Colonic mucosa (tissue), 4 donors: ENCODE measurements at regions not wholly inside any gene's neighbourhood (a gene's known extent, or its start where the extent isn't known, plus 50 kb on each side); places are given as distances from the start of the nearest gene placed in this dataset.

ENCODE experiments used
- DNase-seq: peaks from one replicate; pipeline ENCODE4 v3.0.0-alpha.2; 2020
- H3K27ac ChIP-seq: fragments of 200-600 bp; one replicate; pipeline ENCODE4 v1.8.0; 2021
- H3K27me3 ChIP-seq: fragments of 200-600 bp; one replicate; pipeline ENCODE4 v1.8.0; 2021
- H3K36me3 ChIP-seq: fragments of 200-600 bp; one replicate; pipeline ENCODE4 v1.8.0; 2021
- H3K4me1 ChIP-seq: fragments of 200-600 bp; one replicate; pipeline ENCODE4 v1.8.0; 2021; ENCODE audit warnings: mild to moderate bottlenecking
- H3K4me3 ChIP-seq: fragments of 200-600 bp; one replicate; pipeline ENCODE4 v1.8.0; 2021
- H3K9ac ChIP-seq, 2 donors: one replicate each; pipeline ENCODE4 v1.7.0; 2013; ENCODE audit warnings: control low read depth in 2 of 2, low read depth in 2 of 2, low read length in 2 of 2
- H3K9me3 ChIP-seq: fragments of 200-600 bp; one replicate; pipeline ENCODE4 v1.8.0; 2021
- intact Hi-C: fragments of 100-400 bp; cut with DNase I; formaldehyde crosslinking; loops from one replicate; pipeline ENCODE4 v1.14.1; 2022
- TF ChIP-seq, protein P1 (sequence below): fragments of 200-600 bp; IDR thresholded peaks from one replicate; pipeline ENCODE4 v1.8.0; 2022; ENCODE audit warnings: antibody characterized with exemption, mild to moderate bottlenecking
- donor health status: healthy.
- donor health status: DM: no; HTN: no; CAD: no.
- donor health status: DM: no; HTN: no; CAD: no.

DNA sequence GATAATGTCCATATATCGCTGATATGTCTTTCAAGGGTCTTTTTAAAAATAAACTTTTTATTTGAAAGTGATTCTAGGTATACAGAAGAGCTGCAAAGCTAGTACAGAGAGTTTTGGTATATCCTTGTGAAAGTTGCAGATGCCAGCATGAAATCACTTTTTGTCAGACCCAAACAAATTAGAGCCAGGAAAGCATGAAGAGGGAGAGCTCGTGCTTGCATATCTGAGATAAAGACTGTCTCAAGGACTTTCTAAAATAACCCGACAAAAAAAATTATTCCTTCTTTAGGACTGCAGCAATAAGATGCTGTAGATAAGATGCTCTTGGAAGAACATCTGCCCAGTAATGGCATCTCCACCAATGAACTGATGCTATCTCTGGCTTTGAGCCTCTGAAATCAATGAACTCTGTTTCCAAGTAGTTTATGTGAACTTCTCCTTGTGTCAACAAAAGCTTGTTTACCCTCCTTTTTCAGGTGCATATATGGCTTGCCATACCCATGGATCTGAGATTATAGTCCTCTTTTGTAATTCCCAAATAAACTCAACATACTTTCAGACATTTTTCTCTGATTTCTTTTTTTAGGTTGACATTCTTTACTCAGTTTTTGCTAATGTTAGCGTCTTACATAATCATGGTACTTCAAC is 774.6 kb upstream of the FAM98A start:
- Histone ChIP-seq H3K27me3 (no peaks in the 10 kb centered on the region), H3K9ac (no peak overlapping the region), H3K4me1 (no peaks in the 10 kb centered on the region), H3K27ac (no peak overlapping the region), H3K36me3 (no peaks in the 10 kb centered on the region), H3K4me3 (no peak overlapping the region), H3K9me3 (no peaks in the 10 kb centered on the region)
- no peak for DNase-seq
- intact Hi-C loops, result no loop called here
- TF ChIP-seq, protein P1, sequence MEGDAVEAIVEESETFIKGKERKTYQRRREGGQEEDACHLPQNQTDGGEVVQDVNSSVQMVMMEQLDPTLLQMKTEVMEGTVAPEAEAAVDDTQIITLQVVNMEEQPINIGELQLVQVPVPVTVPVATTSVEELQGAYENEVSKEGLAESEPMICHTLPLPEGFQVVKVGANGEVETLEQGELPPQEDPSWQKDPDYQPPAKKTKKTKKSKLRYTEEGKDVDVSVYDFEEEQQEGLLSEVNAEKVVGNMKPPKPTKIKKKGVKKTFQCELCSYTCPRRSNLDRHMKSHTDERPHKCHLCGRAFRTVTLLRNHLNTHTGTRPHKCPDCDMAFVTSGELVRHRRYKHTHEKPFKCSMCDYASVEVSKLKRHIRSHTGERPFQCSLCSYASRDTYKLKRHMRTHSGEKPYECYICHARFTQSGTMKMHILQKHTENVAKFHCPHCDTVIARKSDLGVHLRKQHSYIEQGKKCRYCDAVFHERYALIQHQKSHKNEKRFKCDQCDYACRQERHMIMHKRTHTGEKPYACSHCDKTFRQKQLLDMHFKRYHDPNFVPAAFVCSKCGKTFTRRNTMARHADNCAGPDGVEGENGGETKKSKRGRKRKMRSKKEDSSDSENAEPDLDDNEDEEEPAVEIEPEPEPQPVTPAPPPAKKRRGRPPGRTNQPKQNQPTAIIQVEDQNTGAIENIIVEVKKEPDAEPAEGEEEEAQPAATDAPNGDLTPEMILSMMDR, result no peak

DNA sequence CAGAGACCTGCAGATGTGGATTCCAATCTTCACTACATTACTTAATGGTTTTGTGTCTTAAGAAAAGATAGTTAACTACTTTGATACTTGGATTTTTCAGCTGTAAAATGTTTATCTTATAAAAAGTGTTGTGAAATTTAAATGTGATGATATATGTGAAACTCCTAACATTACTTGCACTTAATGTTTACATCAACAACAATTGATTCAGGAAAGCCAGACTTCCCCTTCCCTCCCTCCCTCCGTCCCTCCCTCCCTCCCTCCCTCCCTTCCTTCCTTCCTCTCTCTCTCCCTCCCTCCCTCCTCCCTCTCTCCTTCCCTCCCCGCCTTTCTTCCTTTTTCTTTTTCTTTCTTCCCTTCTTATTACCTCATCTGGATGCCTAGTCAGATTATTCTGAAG is 773.9 kb upstream of the FAM98A start:
- DNase-seq, result no peak
- no peaks in the 10 kb centered on the region for H3K36me3 ChIP-seq
- no peaks in the 10 kb centered on the region for H3K4me1 ChIP-seq
- H3K9me3 ChIP-seq, result no peaks in the 10 kb centered on the region
- H3K27ac ChIP-seq, result no peak overlapping the region
- no peak overlapping the region for H3K9ac ChIP-seq
- no peaks in the 10 kb centered on the region for H3K27me3 ChIP-seq
- intact Hi-C loops, result no loop called here
- no peak overlapping the region for H3K4me3 ChIP-seq
- TF ChIP-seq, protein P1, result no peak

DNA sequence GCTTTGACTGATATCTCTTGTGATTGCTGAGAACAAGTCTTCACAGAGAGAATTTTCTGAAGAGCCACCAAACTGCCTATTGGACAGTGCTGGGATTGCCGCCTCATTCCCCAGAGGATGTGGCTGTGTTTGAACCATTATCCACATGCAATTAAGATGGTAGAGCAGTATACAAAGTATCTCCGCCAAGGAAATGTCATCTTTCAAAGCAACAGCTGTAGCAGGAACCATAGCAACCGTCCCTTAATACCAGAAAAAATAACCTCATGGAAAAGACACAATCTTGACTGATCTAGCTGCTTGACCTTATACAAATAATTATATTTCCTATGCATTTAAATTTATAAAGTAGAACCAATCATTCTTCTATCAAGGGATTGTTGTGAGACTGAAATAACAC is 772.6 kb upstream of the FAM98A start:
- no peaks in the 10 kb centered on the region for H3K4me1 ChIP-seq
- no peak overlapping the region for H3K27ac ChIP-seq
- TF ChIP-seq, protein P1, result no peak
- intact Hi-C loops, result no loop called here
- no peaks in the 10 kb centered on the region for H3K36me3 ChIP-seq
- H3K4me3 ChIP-seq, result no peak overlapping the region
- H3K9me3 ChIP-seq, result no peaks in the 10 kb centered on the region
- H3K9ac ChIP-seq, result no peak overlapping the region
- H3K27me3 ChIP-seq, result no peaks in the 10 kb centered on the region
- DNase-seq, result no peak

DNA sequence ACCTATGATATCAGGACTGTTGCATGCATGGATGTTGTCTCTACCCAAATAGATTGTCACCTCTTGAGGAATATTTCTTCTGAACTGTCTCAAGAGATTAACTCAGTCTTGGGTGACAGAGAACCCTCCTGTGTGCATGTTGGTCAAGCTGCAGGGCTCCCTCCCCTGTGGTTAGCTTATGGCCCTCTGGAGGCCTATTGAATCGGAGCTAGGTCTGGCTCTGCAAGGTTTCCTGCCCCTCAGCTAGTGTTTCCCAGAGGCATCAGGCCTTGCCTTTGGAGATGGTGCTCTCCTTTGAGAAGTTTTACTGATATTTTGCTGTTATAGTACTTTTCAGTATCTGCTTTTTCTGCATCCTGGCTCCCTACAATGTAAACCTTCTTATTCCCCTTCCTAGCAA is 769.2 kb upstream of the FAM98A start:
- intact Hi-C loops, result no loop called here
- Histone ChIP-seq H3K4me1 (no peaks in the 10 kb centered on the region), H3K9me3 (no peaks in the 10 kb centered on the region), H3K27me3 (no peaks in the 10 kb centered on the region), H3K9ac (no peak overlapping the region), H3K36me3 (no peaks in the 10 kb centered on the region), H3K27ac (no peak overlapping the region), H3K4me3 (no peak overlapping the region)
- TF ChIP-seq, protein P1, result no peak
- DNase-seq, result no peak

DNA sequence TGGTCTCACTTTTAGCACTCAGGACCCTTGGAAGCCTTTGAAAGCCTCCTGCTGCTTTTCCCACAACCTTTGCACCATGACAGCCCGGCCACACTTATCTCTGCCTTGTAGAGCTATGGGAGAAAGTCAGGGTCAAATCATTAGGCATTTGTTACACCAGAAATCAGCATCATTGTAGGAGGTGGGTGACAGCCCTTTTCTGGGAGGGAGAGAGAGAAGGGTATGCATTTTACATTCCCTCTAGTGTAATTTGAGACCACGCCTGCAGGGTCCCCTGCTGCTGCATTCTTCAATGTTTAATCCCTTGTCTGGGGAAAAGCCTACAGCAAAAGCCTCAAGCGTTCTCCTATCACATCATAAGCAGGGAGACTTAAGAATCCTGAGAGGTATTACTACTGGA is 766.8 kb upstream of the FAM98A start:
- no peaks in the 10 kb centered on the region for H3K36me3 ChIP-seq
- H3K9ac ChIP-seq, result no peak overlapping the region
- no peaks in the 10 kb centered on the region for H3K27me3 ChIP-seq
- TF ChIP-seq, protein P1, result no peak
- no peak for DNase-seq
- no peaks in the 10 kb centered on the region for H3K4me1 ChIP-seq
- intact Hi-C loops, result no loop called here
- H3K9me3 ChIP-seq, result no peaks in the 10 kb centered on the region
- H3K4me3 ChIP-seq, result no peak overlapping the region
- no peak overlapping the region for H3K27ac ChIP-seq
